ENCODE measurements at regions not wholly inside any gene's neighbourhood (a gene's known extent, or its start where the extent isn't known, plus 50 kb on each side); places are given as distances from the start of the nearest gene placed in this dataset.

DNA sequence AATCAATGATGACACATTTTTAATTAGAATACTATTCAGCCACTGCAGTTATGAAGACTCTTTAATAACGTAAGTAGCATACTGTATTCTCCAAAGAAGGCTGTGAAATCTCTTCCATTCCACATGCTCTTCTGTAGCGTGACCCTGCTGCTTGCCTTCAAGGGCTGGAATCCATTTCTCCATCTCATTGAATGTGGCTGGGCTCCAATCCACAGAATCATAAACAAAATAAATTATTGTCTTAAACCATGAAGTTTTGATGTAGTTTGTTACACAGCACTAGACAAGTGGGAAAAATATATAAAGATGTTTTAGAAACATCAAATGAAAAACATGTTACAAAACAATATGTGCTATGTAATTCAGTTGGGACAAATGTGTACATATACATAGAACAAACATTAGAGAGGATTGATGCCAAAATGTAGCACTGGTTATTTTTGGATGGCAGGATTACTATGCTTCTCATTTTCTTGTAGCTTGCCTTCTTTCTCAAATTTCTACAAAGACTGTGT lies 410.8 kb upstream of the PODXL start:
- in situ Hi-C loops (cut with HindIII; ENCODE audit: low sequenced_read_pairs), result loop anchor here (5.0 kb wide), 1 partner anchor 35 kb away; no protein-coding TSS in a partner anchor

DNA sequence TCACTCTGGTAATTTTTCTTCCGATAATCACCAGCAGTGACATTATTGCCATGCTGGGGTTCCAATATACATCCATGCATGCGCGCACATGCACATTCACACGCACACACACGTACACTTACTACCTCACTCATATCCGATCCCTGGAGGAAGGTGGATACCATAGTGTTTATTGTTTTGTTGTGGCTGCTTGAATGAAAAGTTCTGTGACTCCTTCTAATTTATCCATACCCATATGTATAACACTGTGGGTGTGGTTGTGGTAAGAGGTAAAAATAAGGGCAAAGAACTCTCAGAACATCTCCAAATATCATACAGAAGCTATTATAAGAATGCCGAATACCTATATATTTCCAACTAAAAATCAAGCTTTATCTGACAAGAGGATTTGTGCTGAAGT lies 407.8 kb upstream of the PODXL start:
- in situ Hi-C loops (cut with HindIII; ENCODE audit: low sequenced_read_pairs), result no loop called here

DNA sequence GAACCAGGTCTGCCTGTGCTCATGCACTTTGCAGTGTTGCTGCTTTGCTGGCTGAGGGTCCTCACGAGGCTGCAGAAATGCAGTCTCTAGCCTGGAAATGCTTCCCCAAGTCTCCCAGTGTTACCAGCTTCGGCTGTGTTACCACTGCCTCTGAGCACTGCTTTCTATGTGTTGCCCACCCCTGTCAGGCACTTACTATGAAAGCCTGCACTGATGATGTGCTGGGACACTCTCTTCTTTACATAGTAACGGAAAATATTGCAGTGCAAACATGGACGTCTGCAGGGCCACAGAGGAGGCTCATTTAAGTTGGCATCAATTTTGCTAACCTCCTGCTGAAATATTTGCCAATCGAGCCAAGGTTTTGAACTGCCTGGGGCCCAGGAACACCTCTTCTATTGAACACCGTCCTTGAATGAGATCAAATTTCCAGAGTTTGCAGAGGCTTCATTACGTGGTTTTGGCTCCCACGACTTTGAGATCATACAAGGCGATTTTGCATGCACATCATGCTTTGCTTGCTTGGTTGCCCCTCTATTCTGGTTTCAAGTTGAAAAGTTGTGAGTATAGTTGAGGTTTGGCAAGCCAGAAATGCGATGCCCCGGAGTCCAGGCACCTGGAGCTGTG lies 404.7 kb upstream of the PODXL start:
- in situ Hi-C loops (cut with HindIII; ENCODE audit: low sequenced_read_pairs), result no loop called here

DNA sequence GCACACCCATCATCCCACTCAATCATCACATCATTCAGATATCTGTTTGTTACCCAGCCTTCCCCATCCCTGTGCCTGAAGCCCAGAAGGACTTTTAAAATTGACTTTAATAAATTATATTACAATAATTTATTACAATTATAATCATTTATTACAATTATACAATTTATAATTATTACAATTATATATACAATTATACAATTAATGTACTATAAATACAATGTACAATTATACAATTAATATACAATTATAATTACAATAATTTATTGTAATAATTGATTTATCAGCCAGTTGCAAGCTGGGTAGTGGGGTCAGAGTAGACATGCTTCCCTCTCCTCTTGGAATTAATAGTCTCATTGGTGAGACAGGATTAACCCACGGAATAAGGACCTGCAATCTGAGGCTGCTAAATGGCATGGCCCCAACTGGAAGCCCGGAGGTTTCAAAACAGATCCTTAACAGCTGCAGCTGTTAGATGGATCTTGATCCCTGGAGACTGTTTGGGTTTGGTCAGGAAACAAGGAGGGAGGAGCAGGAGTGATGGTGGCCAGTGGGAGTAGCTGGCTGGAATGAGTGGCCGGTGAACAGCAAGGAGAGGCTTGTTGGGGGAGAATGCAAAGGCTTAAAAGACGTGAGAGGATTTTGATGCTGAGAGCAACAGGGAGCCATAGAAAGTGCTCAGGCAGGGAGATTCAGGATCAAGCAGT lies 402.8 kb upstream of the PODXL start:
- in situ Hi-C loops (cut with HindIII; ENCODE audit: low sequenced_read_pairs), result no loop called here

DNA sequence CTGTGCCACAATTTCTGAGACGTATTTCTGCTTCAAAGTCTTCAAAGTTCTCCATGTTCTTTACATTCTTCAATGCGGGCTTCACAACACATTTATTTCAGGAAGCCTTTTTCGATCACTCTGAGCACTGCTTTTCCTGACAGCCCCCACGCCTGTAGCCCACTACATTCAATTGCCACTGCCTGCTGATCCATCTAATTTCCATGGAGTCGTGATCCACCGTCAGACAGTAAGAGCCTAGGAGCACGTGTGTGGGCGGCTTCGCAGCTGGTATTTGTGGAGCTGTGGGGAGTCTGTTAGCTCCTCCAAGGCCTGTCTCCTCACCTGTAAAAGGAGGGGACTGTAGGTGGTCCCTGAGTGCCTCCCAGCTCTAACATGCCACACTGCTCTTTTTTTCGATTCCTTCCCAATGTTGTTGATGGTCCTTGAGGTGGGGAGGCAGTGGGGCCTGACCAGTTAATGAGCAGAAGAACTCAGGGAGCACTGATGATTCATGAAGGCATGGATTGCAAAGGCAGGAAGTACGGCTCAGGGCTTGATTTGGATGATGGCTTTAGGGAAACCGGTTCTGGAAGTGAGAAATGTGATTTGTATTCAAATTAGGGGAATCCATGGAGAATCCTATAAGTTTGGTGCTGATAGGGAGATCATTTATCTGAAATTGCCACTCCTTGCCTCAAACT lies 401.1 kb upstream of the PODXL start:
- in situ Hi-C loops (cut with HindIII; ENCODE audit: low sequenced_read_pairs), result no loop called here

DNA sequence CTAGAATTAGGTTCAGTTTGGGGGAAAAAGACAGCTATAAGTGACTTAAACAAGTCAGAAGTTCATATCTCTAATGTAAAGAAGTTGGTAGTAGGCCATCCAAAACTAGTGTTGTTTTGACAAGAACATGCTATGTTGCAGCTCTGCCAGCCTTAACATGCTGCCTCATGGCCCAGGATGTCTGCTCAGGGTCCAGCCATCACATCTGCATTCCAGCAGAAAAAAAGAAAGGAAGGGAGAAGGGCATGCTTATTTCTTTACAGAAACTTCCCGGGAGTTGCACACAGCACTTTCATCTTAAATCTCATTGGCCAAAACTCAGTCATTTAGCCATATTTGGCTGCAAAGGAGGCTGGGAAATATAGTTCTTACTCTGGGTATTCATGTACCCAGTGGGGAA lies 400.4 kb upstream of the PODXL start:
- in situ Hi-C loops (cut with HindIII; ENCODE audit: low sequenced_read_pairs), result no loop called here

DNA sequence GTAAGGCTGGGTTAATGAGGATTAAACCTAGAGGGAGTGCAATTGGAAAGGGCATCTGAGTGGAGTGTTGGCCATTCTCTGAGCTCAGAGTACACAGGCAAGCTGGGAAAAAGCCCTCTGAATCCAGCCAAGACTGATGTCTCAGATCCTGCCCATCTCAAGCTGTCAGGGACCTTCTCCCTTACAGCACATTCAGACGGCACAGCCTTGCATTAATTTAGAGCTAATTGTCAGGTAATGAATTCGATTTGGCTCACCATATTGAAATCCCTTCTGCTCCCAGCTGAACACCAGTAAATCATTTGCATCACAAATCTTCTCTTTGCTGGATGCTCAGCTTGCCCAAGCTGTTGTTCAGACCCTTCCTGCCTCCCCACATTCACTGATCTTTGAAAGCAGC lies 399.3 kb upstream of the PODXL start:
- in situ Hi-C loops (cut with HindIII; ENCODE audit: low sequenced_read_pairs), result no loop called here

DNA sequence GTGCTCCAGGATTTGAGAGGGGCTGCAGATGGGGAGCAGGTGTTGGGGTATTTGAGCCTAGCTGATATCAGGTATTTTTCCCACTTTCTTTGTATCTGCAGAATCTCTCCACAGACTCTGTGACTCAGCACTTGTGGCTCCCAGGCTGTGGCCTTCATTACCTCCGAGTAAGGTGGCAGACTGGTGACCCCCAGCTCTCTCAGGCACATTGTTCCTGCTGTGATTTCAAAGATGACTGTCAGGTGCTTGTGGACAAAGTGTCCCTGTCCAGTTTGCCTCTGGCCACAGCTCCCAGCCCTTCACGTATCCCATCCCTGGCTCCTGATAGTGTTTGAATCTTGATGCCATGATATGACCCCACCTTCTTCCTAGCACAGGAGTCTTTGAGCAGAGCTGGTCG lies 396.8 kb upstream of the PODXL start:
- in situ Hi-C loops (cut with HindIII; ENCODE audit: low sequenced_read_pairs), result no loop called here

DNA sequence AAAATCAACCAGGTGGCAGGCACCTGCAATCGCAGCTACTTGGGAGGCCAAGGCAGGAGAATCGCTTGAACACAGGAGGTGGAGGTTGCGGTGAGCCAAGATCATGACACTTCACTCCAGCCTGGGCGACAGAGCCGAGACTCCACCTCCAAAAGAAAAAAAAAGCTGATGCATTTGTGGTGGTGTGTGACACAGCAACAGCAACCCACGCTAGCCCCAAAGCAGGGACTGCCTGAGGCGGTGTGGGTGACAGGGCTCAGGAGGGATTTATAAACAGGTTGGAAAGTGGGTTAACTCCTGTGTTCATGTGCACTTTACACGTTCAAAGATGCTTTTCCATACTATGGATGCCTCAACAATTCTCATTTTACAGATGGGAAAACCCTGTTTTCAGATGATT lies 395.9 kb upstream of the PODXL start:
- in situ Hi-C loops (cut with HindIII; ENCODE audit: low sequenced_read_pairs), result no loop called here

DNA sequence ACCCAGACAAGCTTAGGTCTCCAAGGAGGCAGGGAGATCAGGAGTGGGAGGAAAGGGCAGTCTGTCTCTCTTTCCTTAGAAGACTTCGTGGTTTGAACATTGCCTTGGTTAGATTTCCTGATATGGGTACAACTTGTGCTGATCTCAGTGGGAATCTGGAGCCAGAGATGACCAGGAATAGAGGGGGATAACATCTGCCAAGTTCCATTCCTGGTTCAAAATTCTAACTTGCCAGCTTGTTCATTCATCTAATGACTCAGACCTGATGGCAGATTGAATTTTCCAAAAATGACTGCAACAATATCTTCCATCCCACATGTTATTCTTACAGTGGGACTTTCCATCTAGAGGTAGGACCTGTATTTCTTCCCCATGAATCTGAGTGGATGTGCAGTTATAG lies 394.3 kb upstream of the PODXL start:
- in situ Hi-C loops (cut with HindIII; ENCODE audit: low sequenced_read_pairs), result no loop called here

DNA sequence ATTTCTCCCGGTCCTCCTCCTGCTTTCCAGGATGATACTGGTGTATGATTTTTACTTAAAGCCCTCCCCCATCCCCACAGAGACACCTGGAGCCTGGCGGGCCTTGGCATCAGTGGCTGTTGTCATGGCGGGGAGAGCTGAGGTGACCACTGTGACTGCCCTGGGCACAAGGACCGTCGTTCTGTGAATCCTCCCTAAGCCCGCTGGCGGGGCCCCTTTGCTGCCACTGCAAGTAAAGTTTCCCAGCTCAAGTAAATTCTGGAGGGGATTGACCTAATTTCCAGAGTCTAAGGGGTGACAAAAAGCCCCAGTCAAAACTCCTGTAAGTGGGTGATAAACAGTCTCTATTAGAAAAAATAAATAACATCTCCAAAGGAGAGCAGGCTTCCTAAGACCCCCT lies 393.2 kb upstream of the PODXL start:
- in situ Hi-C loops (cut with HindIII; ENCODE audit: low sequenced_read_pairs), result no loop called here

DNA sequence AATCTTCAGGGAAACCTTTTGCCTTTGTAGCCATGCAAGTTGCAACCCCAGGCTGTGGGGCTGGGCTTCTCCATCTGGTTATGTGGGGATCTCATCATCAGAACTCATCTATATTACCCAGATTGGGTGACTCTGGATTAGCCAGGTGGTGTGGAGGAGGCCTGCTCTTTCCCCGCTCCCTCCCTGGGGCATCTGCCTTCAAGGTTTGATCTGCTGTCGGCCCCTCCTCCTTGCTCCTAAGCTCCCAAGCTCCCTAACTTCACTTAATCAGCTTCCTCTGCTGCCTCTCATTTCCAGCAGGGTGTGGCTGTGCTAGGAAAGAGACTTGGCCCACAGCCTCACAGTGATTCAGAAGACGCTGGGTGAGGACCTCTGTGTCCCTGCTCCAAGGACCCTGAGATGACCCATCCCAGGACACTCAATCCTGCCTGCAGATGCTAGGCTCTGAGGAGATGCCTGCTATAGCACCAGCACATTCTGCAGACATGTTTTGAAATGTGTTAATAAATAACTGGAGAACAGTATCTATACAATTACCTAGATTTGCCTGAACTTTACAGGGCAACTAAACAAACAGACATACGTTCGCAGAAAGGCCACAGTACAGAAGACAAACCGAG lies 392.1 kb upstream of the PODXL start:
- in situ Hi-C loops (cut with HindIII; ENCODE audit: low sequenced_read_pairs), result no loop called here

DNA sequence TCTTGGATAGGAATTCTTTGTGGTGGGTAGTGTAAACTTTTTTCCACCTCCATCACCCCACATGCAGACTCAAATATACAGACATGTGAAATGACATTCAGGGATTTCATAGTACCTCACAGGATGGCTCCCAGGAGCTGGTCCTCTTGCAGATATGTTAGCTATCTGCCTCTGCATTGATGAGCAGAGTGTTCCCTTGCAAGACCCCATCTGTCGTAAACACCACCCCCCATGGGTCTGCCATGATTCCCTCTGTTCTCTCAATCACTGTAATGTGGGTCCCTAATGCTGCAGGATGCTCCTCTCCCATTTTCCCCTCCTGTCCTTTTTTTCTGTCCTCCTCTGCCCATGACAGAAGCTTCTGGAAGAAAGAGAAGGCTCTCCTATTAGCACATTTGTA lies 391.2 kb upstream of the PODXL start:
- in situ Hi-C loops (cut with HindIII; ENCODE audit: low sequenced_read_pairs), result no loop called here

DNA sequence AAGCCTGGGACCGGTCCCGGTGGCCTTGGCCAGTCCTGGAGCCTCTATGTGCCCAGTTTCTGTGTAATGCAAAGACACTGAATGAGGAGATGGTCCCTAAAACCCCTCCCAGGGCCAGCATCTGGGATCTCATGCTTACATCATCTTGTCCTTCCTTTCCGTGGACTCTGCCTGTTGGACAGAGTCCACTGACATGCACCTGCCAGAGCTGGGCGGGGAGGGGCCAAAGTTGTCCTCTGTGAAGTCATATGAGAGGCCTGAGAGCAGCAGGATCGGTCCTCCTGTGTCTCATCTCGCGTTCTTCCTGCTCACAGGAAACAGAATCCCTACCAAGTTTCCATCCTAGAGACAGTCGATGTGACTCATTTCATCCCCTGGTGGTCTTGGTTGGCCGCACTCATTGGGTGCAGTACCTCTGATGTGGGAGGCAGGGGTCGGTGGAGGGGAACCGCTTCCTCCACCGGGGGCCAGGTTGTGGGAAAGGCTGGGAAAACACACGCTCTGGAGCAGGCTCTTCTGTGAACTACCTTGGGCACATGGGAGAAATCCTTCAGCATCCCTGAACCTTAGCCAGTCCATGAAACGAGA lies 389.6 kb upstream of the PODXL start:
- in situ Hi-C loops (cut with HindIII; ENCODE audit: low sequenced_read_pairs), result no loop called here

DNA sequence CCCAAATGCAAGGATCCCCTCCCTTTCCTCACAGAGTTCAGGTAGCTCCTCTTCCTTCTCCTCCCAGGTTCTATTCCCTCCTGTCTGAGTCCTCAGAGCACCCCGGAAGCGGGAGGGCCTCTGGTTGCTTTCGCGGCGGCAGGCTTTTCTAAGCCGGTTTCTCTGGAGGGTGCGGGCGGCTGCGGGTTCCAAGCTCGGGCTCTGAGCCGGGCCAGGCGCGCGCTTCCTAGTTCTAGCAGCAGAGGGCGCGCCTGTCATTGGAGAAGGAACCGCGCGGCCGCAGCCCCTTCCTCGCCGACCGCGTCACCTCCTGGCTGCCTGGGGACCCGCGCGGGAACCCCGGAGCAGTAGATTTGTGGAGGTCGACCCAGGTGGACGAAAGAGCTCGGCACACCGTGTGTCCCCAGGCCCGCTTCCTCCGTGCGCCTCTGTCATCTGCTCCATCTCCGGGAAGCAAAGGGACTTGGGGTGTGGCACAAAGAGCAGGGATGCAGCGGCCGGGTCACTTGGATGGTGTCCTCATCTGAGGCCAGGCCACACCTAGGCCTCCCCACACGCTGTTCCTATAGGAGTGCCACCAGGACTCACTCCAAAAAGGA lies 389.0 kb upstream of the PODXL start:
- in situ Hi-C loops (cut with HindIII; ENCODE audit: low sequenced_read_pairs), result no loop called here

DNA sequence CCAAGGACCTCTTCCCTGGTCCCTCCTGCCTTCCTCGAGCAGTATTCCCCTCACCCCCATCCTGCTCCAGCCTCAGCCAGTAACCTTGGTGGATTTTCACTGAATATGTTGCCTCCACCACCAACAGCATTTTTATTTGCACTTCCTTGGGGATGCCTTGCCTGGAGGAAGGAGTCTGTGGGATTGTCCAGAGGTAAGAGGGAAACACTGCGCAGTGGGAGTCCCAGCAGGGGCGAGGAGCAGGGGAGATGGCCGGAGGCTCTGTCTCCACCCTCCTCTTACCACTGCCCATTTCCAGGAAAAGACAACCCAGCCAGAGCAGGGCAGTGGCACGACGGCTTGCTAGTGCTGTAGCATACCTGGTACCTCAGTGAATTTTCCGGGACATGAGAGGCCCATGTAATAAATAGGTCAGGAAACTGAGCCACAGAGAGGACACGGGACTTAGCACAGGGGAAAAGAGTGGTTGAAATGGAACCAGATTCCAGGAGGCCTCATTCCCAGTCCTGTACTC lies 388.2 kb upstream of the PODXL start:
- in situ Hi-C loops (cut with HindIII; ENCODE audit: low sequenced_read_pairs), result no loop called here

DNA sequence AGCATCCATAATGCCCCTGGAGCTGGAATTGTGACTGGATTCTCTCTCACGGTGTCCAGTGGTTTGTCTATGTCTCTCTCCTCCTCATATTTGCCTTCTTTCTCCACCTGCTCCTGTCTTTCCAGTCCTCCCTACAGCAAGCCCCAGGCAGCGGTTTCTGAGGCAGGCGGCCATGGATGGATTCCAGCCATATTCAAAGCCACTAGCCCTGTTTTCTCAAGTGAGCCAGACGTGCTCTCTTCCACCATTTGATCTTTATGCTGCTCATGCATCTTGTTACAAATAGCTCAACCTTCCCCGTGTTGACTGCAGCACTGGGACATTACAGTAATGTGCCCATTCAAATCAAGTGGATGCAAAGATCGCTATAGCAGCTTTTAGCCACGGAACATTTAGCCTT lies 387.2 kb upstream of the PODXL start:
- in situ Hi-C loops (cut with HindIII; ENCODE audit: low sequenced_read_pairs), result no loop called here

DNA sequence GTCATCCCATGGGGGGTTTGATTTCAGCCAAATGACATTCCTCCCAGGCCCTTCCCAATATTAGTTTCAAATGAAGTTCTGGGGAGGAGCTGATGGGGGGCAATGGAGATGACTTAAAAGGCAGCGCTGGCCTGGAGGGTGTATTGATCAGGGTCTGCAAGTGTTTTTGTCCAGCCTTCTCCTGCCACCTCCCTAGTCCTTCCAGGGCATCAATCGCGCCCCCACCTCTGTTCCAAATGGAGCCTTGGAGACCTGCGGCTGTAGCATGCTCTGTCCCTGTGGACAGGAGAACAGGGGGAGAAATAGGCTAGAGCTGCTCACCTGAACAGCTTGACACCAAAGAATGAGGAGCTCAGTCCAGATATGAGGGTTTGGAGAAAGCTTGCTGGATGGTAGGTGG lies 386.8 kb upstream of the PODXL start:
- in situ Hi-C loops (cut with HindIII; ENCODE audit: low sequenced_read_pairs), result no loop called here

DNA sequence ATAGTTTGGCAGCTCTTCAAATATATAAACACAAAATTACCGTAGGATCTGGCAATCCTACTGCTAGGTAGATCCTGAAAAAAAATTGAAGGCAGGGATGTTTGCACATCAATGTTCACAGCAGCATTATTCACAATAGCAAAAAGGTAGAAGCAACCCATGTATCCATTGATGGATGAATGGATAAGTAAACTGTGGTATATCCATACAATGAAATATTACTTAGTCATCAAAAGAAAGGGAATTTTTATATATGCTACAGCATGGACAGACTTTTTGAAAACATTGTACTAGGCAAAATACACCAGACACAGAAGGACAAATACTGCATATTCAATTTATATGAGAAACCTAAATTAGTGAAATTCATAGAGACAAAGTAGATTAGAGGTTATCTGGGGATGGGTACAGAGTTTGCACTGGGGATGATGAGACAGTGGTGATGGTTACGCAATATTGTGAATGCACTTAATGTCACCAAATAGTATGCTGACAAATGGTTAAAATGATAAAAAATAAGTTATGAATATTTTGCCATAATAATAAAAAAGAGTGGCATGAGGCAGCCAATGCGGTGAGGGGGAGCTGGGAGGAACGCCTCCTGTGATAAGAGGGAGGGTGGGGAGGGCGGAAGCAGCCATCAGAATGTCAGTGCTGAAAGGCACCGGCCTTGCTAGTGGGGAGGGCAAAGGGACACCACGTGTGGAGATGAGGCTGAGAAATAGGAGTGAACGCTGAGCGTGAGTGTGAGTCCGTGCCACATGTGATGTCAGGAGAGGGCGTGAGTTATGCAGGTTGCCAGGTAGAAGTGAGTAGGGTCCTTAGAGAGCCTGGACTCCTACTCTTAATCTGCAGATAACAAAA lies 386.1 kb upstream of the PODXL start:
- in situ Hi-C loops (cut with HindIII; ENCODE audit: low sequenced_read_pairs), result no loop called here

DNA sequence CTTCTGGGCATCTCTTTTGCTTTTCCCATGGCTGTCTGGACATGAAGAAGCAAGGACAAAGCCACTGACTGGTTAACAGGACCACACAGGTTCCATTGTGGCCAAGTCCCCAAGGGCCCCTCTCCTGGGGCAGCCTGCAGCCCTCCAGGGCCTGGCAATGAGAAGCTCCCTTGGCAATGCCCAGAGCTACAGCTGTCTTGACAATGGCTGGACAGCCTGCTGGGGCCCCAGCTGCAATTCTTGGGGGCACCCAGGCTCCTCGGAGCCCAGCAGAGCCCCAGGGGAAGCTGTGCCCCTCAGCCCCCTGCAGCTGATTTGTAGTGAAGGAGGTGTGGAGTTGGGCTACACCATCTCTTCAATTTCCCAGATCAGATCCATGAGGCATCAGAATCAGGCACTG lies 384.9 kb upstream of the PODXL start:
- in situ Hi-C loops (cut with HindIII; ENCODE audit: low sequenced_read_pairs), result no loop called here
